ENCODE measurements at regions not wholly inside any gene's neighbourhood (a gene's known extent, or its start where the extent isn't known, plus 50 kb on each side); places are given as distances from the start of the nearest gene placed in this dataset.

- TF ChIP-seq GTF2I (CRISPR knock-in tag; conservative IDR thresholded peaks at IDR 0.05) (no peak), JUN (CRISPR knock-in tag; IDR thresholded peaks at IDR 0.05) (no peak), SP1 (CRISPR knock-in tag; conservative IDR thresholded peaks at IDR 0.05) (no peak), ZNF512 (CRISPR knock-in tag; IDR thresholded peaks at IDR 0.05; ENCODE audit: borderline replicate concordance) (no peak), FOXJ3 (CRISPR knock-in tag; IDR thresholded peaks at IDR 0.05; ENCODE audit: borderline replicate concordance) (no peak), HMGXB4 (CRISPR knock-in tag; IDR thresholded peaks at IDR 0.05) (no peak), OVOL2 (CRISPR knock-in tag; IDR thresholded peaks at IDR 0.05; ENCODE audit: borderline replicate concordance) (no peak)
- TF ChIP-seq, protein P1, sequence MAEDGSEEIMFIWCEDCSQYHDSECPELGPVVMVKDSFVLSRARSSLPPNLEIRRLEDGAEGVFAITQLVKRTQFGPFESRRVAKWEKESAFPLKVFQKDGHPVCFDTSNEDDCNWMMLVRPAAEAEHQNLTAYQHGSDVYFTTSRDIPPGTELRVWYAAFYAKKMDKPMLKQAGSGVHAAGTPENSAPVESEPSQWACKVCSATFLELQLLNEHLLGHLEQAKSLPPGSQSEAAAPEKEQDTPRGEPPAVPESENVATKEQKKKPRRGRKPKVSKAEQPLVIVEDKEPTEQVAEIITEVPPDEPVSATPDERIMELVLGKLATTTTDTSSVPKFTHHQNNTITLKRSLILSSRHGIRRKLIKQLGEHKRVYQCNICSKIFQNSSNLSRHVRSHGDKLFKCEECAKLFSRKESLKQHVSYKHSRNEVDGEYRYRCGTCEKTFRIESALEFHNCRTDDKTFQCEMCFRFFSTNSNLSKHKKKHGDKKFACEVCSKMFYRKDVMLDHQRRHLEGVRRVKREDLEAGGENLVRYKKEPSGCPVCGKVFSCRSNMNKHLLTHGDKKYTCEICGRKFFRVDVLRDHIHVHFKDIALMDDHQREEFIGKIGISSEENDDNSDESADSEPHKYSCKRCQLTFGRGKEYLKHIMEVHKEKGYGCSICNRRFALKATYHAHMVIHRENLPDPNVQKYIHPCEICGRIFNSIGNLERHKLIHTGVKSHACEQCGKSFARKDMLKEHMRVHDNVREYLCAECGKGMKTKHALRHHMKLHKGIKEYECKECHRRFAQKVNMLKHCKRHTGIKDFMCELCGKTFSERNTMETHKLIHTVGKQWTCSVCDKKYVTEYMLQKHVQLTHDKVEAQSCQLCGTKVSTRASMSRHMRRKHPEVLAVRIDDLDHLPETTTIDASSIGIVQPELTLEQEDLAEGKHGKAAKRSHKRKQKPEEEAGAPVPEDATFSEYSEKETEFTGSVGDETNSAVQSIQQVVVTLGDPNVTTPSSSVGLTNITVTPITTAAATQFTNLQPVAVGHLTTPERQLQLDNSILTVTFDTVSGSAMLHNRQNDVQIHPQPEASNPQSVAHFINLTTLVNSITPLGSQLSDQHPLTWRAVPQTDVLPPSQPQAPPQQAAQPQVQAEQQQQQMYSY (CRISPR knock-in tag; IDR thresholded peaks at IDR 0.05), result no peak
- TF ChIP-seq, protein P2, sequence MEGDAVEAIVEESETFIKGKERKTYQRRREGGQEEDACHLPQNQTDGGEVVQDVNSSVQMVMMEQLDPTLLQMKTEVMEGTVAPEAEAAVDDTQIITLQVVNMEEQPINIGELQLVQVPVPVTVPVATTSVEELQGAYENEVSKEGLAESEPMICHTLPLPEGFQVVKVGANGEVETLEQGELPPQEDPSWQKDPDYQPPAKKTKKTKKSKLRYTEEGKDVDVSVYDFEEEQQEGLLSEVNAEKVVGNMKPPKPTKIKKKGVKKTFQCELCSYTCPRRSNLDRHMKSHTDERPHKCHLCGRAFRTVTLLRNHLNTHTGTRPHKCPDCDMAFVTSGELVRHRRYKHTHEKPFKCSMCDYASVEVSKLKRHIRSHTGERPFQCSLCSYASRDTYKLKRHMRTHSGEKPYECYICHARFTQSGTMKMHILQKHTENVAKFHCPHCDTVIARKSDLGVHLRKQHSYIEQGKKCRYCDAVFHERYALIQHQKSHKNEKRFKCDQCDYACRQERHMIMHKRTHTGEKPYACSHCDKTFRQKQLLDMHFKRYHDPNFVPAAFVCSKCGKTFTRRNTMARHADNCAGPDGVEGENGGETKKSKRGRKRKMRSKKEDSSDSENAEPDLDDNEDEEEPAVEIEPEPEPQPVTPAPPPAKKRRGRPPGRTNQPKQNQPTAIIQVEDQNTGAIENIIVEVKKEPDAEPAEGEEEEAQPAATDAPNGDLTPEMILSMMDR (IDR thresholded peaks at IDR 0.05), result no peak
- TF ChIP-seq, protein P3, sequence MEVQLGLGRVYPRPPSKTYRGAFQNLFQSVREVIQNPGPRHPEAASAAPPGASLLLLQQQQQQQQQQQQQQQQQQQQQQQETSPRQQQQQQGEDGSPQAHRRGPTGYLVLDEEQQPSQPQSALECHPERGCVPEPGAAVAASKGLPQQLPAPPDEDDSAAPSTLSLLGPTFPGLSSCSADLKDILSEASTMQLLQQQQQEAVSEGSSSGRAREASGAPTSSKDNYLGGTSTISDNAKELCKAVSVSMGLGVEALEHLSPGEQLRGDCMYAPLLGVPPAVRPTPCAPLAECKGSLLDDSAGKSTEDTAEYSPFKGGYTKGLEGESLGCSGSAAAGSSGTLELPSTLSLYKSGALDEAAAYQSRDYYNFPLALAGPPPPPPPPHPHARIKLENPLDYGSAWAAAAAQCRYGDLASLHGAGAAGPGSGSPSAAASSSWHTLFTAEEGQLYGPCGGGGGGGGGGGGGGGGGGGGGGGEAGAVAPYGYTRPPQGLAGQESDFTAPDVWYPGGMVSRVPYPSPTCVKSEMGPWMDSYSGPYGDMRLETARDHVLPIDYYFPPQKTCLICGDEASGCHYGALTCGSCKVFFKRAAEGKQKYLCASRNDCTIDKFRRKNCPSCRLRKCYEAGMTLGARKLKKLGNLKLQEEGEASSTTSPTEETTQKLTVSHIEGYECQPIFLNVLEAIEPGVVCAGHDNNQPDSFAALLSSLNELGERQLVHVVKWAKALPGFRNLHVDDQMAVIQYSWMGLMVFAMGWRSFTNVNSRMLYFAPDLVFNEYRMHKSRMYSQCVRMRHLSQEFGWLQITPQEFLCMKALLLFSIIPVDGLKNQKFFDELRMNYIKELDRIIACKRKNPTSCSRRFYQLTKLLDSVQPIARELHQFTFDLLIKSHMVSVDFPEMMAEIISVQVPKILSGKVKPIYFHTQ (CRISPR knock-in tag; IDR thresholded peaks at IDR 0.05), result no peak
- TF ChIP-seq, protein P4, sequence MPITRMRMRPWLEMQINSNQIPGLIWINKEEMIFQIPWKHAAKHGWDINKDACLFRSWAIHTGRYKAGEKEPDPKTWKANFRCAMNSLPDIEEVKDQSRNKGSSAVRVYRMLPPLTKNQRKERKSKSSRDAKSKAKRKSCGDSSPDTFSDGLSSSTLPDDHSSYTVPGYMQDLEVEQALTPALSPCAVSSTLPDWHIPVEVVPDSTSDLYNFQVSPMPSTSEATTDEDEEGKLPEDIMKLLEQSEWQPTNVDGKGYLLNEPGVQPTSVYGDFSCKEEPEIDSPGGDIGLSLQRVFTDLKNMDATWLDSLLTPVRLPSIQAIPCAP (CRISPR knock-in tag; IDR thresholded peaks at IDR 0.05), result no peak
- TF ChIP-seq, protein P5, sequence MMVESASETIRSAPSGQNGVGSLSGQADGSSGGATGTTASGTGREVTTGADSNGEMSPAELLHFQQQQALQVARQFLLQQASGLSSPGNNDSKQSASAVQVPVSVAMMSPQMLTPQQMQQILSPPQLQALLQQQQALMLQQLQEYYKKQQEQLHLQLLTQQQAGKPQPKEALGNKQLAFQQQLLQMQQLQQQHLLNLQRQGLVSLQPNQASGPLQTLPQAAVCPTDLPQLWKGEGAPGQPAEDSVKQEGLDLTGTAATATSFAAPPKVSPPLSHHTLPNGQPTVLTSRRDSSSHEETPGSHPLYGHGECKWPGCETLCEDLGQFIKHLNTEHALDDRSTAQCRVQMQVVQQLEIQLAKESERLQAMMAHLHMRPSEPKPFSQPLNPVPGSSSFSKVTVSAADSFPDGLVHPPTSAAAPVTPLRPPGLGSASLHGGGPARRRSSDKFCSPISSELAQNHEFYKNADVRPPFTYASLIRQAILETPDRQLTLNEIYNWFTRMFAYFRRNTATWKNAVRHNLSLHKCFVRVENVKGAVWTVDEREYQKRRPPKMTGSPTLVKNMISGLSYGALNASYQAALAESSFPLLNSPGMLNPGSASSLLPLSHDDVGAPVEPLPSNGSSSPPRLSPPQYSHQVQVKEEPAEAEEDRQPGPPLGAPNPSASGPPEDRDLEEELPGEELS (CRISPR knock-in tag; IDR thresholded peaks at IDR 0.05), result no peak
Measured at GRCh38 chr9:12633016-12633765, 60.0 kb upstream of the TYRP1 start.
